OCI-LY3 (cell line): ENCODE measurements at regions not wholly inside any gene's neighbourhood (a gene's known extent, or its start where the extent isn't known, plus 50 kb on each side); places are given as distances from the start of the nearest gene placed in this dataset.

Experiments
- CTCF ChIP-seq: fragments of 200-600, 300-600 bp; sonication (generic); IDR thresholded peaks from 2 replicates; pipeline ENCODE4 v1.5.1; 2014; ENCODE audit warnings: antibody characterized with exemption, low read length, low read depth
- EZH2phosphoT487 ChIP-seq: fragments of 200-600 bp; shearing (Covaris generic); IDR thresholded peaks from 2 replicates; pipeline ENCODE4 v1.6.1; 2018; ENCODE audit warnings: antibody characterized with exemption, mixed run types, low read depth

DNA sequence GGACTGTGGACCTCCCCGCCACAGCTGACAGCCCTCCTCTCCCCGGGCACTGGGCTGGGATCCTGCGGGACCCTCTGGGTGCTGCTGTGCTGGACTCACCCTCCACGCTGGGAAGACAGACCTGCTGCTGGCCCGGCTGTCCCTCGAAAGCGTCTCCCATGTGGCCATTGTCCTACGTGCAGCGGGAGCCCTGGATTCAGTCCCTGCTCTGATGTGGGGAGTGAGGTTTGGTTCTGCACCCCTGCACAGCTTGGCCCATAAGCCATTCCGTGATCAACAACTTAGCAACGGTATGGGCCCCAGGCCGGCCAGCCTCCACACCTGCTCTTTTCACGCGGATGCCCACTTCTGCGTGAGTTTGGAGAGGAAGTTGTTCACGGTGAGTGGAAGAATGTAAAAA, 195.2 kb downstream of the TEX29 start:
- TF ChIP-seq CTCF (no peak), EZH2phosphoT487 (no peak)
